Ishikawa (cell line): ENCODE measurements at regions not wholly inside any gene's neighbourhood (a gene's known extent, or its start where the extent isn't known, plus 50 kb on each side); places are given as distances from the start of the nearest gene placed in this dataset.

Source experiments
- CEBPB ChIP-seq: IDR thresholded peaks from 2 replicates; pipeline ENCODE4 v1.6.1; 2012
- CREB1 ChIP-seq: IDR thresholded peaks from 2 replicates; pipeline ENCODE4 v1.6.1; 2012; ENCODE audit warnings: low read depth
- EGR1 ChIP-seq: IDR thresholded peaks from 2 replicates; pipeline ENCODE4 v1.6.1; 2012
- EP300 ChIP-seq: IDR thresholded peaks from 2 replicates; pipeline ENCODE4 v1.6.1; 2012; ENCODE audit warnings: borderline replicate concordance
- FOXM1 ChIP-seq: IDR thresholded peaks from 2 replicates; pipeline ENCODE4 v1.6.1; 2012; ENCODE audit warnings: low read depth, borderline replicate concordance
- NFIC ChIP-seq: IDR thresholded peaks from 2 replicates; pipeline ENCODE4 v1.6.1; 2012
- RAD21 ChIP-seq: IDR thresholded peaks from 2 replicates; pipeline ENCODE4 v1.6.1; 2012; ENCODE audit warnings: low read depth
- TAF1 ChIP-seq: IDR thresholded peaks from 2 replicates; pipeline ENCODE4 v1.6.1; 2012; ENCODE audit warnings: low read depth, mild to moderate bottlenecking
- TCF12 ChIP-seq: IDR thresholded peaks from 2 replicates; pipeline ENCODE4 v1.6.1; 2012; ENCODE audit warnings: low read depth
- TEAD4 ChIP-seq: IDR thresholded peaks from 2 replicates; pipeline ENCODE4 v1.6.1; 2012
- YY1 ChIP-seq: IDR thresholded peaks from 2 replicates; pipeline ENCODE4 v1.6.1; 2012; ENCODE audit warnings: low read depth
- ZBTB7A ChIP-seq: IDR thresholded peaks from 2 replicates; pipeline ENCODE4 v1.6.1; 2012; ENCODE audit warnings: low read depth
- TF ChIP-seq, protein P1 (sequence below): IDR thresholded peaks from 2 replicates; pipeline ENCODE4 v1.6.1; 2012
- TF ChIP-seq, protein P2 (sequence below): IDR thresholded peaks from 2 replicates; pipeline ENCODE4 v1.6.1; 2012; ENCODE audit warnings: low read depth, mild to moderate bottlenecking
- TF ChIP-seq, protein P3 (sequence below): IDR thresholded peaks from 2 replicates; pipeline ENCODE4 v1.6.1; 2012

DNA sequence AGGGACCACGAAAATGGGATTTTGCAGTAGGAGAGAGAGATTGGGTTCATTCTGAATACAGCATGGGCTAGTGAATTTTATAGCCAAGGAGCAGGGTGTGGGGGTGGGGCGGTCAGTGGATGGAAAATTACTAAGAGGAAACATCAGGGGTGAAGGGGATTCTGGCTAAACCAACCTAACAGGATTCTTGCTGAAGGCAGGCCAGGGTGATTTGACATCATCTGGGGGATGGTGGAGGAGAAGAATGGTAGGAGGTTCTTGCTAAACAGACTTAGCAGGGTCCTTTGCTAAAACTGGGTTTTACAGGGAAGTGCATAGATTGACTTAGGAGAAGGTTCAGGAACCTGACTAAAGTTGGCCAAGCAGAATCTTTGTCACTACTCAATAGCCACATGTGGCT lies 91.9 kb downstream of the DNAAF6 start:
- TF ChIP-seq CEBPB (no peak), TEAD4 (no peak), TAF1 (no peak), EP300 (no peak), NFIC (no peak), YY1 (no peak), FOXM1 (no peak), RAD21 (no peak), TCF12 (no peak)
- TF ChIP-seq, protein P1, sequence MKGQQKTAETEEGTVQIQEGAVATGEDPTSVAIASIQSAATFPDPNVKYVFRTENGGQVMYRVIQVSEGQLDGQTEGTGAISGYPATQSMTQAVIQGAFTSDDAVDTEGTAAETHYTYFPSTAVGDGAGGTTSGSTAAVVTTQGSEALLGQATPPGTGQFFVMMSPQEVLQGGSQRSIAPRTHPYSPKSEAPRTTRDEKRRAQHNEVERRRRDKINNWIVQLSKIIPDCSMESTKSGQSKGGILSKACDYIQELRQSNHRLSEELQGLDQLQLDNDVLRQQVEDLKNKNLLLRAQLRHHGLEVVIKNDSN = no peak
- TF ChIP-seq, protein P2, sequence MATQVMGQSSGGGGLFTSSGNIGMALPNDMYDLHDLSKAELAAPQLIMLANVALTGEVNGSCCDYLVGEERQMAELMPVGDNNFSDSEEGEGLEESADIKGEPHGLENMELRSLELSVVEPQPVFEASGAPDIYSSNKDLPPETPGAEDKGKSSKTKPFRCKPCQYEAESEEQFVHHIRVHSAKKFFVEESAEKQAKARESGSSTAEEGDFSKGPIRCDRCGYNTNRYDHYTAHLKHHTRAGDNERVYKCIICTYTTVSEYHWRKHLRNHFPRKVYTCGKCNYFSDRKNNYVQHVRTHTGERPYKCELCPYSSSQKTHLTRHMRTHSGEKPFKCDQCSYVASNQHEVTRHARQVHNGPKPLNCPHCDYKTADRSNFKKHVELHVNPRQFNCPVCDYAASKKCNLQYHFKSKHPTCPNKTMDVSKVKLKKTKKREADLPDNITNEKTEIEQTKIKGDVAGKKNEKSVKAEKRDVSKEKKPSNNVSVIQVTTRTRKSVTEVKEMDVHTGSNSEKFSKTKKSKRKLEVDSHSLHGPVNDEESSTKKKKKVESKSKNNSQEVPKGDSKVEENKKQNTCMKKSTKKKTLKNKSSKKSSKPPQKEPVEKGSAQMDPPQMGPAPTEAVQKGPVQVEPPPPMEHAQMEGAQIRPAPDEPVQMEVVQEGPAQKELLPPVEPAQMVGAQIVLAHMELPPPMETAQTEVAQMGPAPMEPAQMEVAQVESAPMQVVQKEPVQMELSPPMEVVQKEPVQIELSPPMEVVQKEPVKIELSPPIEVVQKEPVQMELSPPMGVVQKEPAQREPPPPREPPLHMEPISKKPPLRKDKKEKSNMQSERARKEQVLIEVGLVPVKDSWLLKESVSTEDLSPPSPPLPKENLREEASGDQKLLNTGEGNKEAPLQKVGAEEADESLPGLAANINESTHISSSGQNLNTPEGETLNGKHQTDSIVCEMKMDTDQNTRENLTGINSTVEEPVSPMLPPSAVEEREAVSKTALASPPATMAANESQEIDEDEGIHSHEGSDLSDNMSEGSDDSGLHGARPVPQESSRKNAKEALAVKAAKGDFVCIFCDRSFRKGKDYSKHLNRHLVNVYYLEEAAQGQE = no peak

DNA sequence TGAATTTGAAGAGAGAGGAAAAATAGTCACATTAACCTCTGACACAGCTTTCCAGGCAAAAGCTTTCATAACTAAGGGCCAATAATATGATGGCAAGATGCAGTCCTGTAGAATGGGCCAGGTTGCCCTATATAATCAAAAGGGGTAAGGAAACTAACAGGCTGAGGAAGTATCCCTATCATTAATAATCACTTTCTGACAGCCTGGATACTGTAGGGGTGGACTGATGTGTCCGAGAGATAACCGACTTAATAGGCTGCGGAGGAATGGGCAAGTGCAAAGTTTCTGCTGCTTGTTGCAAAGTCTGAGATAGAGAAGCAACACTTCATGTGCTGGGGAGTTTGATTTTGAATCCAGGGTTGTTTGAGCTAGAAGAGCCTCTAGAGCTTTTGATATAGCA lies 94.8 kb downstream of the DNAAF6 start:
- TF ChIP-seq, protein P3, sequence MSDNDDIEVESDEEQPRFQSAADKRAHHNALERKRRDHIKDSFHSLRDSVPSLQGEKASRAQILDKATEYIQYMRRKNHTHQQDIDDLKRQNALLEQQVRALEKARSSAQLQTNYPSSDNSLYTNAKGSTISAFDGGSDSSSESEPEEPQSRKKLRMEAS = no peak
- TF ChIP-seq EP300 (no peak), CREB1 (no peak), CEBPB (no peak), TEAD4 (no peak), TCF12 (no peak), YY1 (no peak), NFIC (no peak)
- TF ChIP-seq, protein P1 = no peak

DNA sequence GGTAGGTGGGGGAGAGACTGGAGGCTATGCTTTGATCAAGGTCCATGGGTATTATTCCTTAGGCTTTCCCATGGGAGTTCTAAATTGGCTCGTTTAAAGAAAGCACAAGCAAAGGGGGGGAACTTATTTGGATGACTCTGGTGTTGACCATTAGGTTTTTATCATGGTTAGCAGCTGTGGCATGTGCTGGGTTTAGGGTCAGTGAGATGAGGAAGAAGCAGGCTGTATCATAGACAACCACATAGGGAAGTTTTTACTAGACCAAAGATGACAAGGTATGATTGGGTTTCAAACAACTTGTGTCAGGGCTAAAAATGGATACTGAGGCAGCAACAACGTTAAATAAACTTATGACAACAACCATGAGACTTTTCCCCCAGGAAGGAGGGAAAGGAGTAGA lies 97.7 kb downstream of the DNAAF6 start:
- no peak for TF ChIP-seq RAD21
- TF ChIP-seq EP300 = no peak

DNA sequence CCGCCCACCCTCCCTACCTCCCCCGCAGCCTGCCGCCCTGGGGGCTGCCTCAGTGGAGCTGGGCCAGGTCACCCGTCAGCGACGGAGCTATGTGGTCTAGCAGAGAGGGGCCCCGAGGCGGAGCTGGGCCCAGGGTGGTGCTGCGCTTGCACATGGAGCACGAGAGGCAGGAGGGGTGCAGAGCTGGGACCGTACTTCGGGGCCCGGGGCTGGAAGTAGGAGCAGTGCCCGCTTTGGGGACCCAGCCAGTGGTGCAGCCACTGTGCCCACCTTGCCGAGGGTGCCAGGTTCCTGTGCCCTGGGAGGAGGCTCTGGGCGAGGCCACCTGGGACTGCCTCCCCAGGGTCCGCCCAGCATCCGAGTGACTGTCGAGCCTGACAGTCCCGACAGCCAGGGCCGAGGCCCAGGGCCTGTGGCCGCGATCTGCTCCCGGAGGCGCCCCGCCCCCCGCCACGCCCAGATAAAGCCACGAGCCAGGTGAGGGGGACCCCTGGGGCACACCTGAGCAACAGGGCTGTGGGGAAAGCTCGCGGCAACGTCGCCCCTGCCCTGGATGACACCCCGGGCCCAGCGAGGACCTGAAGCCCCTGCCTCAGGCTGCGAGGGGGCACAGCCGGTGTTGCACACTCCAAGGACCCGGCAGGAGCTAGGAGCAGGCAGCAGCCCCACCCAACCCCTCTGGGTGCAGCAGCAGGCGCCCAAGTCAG lies 117.5 kb downstream of the DNAAF6 start:
- TF ChIP-seq NFIC (no peak), TAF1 (no peak), TCF12 (no peak)
- TF ChIP-seq, protein P1 = no peak

DNA sequence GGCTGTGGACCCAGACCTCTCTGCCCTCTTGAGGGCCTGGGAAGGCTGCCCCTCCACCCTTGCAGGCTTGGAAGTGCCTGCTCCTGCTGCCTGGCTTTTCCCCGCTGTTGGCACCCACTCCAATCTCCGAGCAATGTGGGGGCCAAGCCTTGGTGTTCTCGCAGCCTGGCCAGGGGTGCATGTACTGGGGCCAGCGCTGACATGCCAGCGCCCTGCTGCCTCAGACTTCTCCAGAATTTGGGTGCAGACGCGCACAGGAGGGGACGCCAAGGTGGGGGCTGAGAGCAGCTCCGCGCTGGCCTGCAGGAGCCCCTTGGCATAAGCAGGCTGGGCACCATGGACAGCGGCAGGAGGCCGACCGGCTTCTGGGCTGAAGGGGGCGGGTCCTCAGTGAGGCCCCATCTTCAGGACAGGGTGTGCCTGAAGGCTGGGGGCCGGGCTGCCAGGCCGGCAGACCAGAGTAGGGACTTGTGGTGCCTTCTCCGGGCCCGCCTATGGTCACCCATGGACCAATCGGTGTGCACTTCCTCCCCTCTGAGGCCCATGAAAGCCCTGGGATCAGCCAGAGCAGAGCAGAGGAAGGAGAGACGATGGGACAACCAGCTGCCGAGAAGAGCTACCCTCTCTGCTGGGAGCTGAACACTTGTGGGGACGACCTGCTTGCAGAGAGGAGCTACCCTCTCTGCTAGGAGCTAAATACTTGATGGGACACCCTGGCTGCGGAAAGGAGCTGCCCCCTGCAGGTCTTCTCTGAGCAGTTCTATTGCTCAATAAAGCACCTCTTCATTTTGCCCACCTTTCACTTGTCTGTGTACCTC lies 118.3 kb downstream of the DNAAF6 start:
- TF ChIP-seq RAD21 = 0 out of 2 replicates have a peak, but pooled peaks have one; percentile 12
- no peak for TF ChIP-seq CEBPB
- TF ChIP-seq YY1 = no peak
- no peak for TF ChIP-seq TEAD4
- no peak for TF ChIP-seq EP300
- TF ChIP-seq NFIC = no peak
- TF ChIP-seq, protein P2 = peak; percentile 96
- TF ChIP-seq, protein P1 = no peak
- TF ChIP-seq CREB1 = no peak
- TF ChIP-seq TAF1 = no peak
- no peak for TF ChIP-seq ZBTB7A
- TF ChIP-seq, protein P3 = no peak
- no peak for TF ChIP-seq EGR1
